AG10803 (cell line): ENCODE measurements at regions not wholly inside any gene's neighbourhood (a gene's known extent, or its start where the extent isn't known, plus 50 kb on each side); places are given as distances from the start of the nearest gene placed in this dataset.
"Not testable (repeated sequence)": the region's sequence is repeated elsewhere in the genome, so short reads cannot be mapped to it uniquely, and the experiment has no call there.

Experiments used
- DNase-seq: peaks from one replicate; pipeline ENCODE4 v3.0.0; 2010; ENCODE audit warnings: low read depth
- H3K4me3 ChIP-seq: 2 replicates; pipeline ENCODE4 v1.5.1; 2011; ENCODE audit warnings: mild to moderate bottlenecking, low read length, control low read depth
- CTCF ChIP-seq: conservative IDR thresholded peaks from 2 replicates; pipeline ENCODE4 v1.5.1; 2011; ENCODE audit warnings: mild to moderate bottlenecking, low read length, control low read depth, inconsistent platforms

- no peak for DNase-seq
- no peak for TF ChIP-seq CTCF
- H3K4me3 ChIP-seq, result no peak overlapping the region
These were observed 386.6 kb upstream of the FGF16 start for GRCh38 chrX:77060572-77060971.

DNA sequence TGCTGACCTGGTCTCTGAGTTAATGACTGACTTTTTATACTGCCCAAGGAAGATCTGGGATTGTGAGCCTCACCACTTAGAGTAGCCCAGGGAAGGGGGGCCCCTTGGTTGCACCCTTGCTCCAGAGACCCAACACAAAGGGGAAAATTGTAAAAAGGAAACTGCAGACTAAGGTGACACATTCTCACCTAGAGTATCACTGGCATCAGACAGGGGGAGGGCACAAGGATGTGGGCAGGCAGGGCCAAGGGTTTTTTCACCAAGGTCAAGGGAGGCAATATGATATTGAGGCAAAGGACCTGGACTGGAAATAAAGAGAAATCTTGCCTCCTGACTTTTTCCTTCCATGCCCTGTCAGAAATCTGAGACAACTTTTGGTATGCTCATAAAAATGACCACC, 386.2 kb upstream of the FGF16 start:
- no peak overlapping the region for H3K4me3 ChIP-seq
- TF ChIP-seq CTCF, result no peak
- no peak for DNase-seq

DNA sequence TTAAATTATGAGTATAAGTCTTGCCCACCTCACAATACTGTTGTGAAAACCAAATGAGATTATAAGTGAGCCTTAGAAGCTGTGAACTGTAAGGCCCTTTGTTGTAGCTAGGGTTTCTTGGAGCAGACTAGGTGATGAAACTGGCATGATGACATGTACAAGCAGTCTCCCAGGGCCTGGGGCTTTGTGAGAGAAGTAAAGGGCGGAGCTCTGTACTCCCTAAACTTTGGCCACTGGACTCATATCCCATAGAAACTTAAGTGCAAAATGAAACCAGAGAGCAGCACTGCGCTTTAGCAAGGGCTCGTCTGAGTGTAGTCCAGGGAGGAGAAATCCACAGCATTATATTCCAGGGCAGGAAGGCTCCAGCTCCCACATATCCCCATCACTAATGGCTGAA, 385.6 kb upstream of the FGF16 start:
- TF ChIP-seq CTCF, result no peak
- H3K4me3 ChIP-seq, result no peak overlapping the region
- no peak for DNase-seq

DNA sequence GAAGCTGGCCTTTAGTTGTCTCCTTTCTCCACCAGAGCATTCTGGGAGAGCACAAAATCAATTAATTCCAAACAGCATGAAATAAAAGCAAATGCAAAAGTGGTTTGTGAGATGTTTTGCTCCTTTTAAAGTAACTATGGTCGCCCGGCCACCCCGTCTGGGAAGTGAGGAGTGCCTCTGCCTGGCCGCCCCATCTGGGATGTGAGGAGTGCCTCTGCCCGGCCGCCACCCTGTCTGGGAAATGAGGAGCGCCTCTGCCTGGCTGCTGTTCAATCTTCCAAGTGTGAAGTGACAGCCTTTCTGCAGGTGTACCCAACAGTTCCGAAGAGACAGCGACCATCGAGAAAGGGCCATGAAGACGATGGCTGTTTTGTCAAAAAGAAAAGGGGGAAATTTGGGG, 381.3 kb upstream of the FGF16 start:
- H3K4me3 ChIP-seq, result no peak overlapping the region
- no peak for DNase-seq
- no peak for TF ChIP-seq CTCF

- H3K4me3 ChIP-seq, result no peak overlapping the region
- DNase-seq, result no peak
- no peak for TF ChIP-seq CTCF
These were observed 376.8 kb upstream of the FGF16 start for GRCh38 chrX:77070202-77070918.

DNA sequence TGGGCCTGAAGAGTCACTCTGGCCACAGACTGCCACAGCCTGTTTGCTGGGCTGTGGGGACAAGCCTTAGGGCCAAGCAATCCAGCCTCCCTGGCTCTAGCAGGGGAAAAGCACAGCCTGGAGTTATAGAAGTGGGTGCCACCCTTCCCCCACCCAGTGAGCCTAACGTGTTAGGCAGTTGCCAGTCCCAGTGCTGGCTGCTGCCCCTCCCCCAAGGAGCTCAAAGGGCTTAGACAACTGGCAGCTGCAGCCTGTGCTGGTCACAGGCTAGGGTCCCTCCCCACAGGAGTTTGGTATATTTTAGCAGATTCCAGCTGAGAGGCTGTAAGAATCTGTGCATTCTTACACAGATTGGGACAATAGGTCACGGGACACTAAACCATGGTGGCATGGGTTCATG, 370.3 kb upstream of the FGF16 start:
- no peak for DNase-seq
- no peak overlapping the region for H3K4me3 ChIP-seq
- TF ChIP-seq CTCF, result no peak

GRCh38 chrX:77081237-77081636, 366.0 kb upstream of the FGF16 start:
- not testable (repeated sequence) for H3K4me3 ChIP-seq, DNase-seq

GRCh38 chrX:77085372-77085771, 361.8 kb upstream of the FGF16 start:
- no peak for DNase-seq
- H3K4me3 ChIP-seq, result no peak overlapping the region
- TF ChIP-seq CTCF, result no peak
